Fibroblast of skin of right biceps (primary cell): ENCODE measurements at regions not wholly inside any gene's neighbourhood (a gene's known extent, or its start where the extent isn't known, plus 50 kb on each side); places are given as distances from the start of the nearest gene placed in this dataset.
"Not testable (repeated sequence)": the region's sequence is repeated elsewhere in the genome, so short reads cannot be mapped to it uniquely, and the experiment has no call there.

Experiments
- DNase-seq: peaks from one replicate; pipeline ENCODE4 v3.0.0-alpha.2; 2013

- no peak for DNase-seq
Measured at GRCh38 chr7:152956006-152956405, 196.5 kb downstream of the ACTR3B start.

GRCh38 chr7:152959610-152960009 lies 200.1 kb downstream of the ACTR3B start:
- DNase-seq, result no peak

GRCh38 chr7:152961796-152962195 lies 202.2 kb downstream of the ACTR3B start:
- not testable (repeated sequence) for DNase-seq

GRCh38 chr7:152966189-152966588 lies 206.6 kb downstream of the ACTR3B start:
- DNase-seq, result no peak

GRCh38 chr7:152967958-152968357 lies 208.4 kb downstream of the ACTR3B start:
- no peak for DNase-seq

GRCh38 chr7:152968514-152968913 lies 209.0 kb downstream of the ACTR3B start:
- DNase-seq, result no peak

- DNase-seq, result no peak
Measured at GRCh38 chr7:152969335-152969734, 209.8 kb downstream of the ACTR3B start.

- DNase-seq, result no peak
Measured at GRCh38 chr7:152969839-152970238, 210.3 kb downstream of the ACTR3B start.

- no peak for DNase-seq
Measured at GRCh38 chr7:152970481-152970880, 210.9 kb downstream of the ACTR3B start.

- DNase-seq, result no peak
Measured at GRCh38 chr7:152974577-152974976, 215.0 kb downstream of the ACTR3B start.

- DNase-seq, result no peak
Measured at GRCh38 chr7:152975076-152975475, 215.5 kb downstream of the ACTR3B start.

GRCh38 chr7:152979376-152979775 lies 219.8 kb downstream of the ACTR3B start:
- DNase-seq, result no peak

- no peak for DNase-seq
Measured at GRCh38 chr7:152984421-152984820, 224.9 kb downstream of the ACTR3B start.

- no peak for DNase-seq
Measured at GRCh38 chr7:152986376-152986775, 226.8 kb downstream of the ACTR3B start.

- DNase-seq, result peak; percentile 7
Measured at GRCh38 chr7:152987656-152988055, 228.1 kb downstream of the ACTR3B start.

- DNase-seq, result peak; percentile 7
Measured at GRCh38 chr7:152989889-152990380, 230.4 kb downstream of the ACTR3B start.

GRCh38 chr7:152998420-152998819 lies 238.9 kb downstream of the ACTR3B start:
- no peak for DNase-seq

- no peak for DNase-seq
Measured at GRCh38 chr7:153002115-153002514, 242.6 kb downstream of the ACTR3B start.

- DNase-seq, result no peak
Measured at GRCh38 chr7:153002572-153002971, 243.0 kb downstream of the ACTR3B start.

GRCh38 chr7:153004341-153004740 lies 244.8 kb downstream of the ACTR3B start:
- DNase-seq, result no peak

GRCh38 chr7:153005750-153006435 lies 246.3 kb downstream of the ACTR3B start:
- DNase-seq, result no peak

GRCh38 chr7:153006452-153006851 lies 246.9 kb downstream of the ACTR3B start:
- DNase-seq, result no peak

GRCh38 chr7:153006911-153007310 lies 247.4 kb downstream of the ACTR3B start:
- DNase-seq, result no peak

- DNase-seq, result no peak
Measured at GRCh38 chr7:153010416-153010815, 250.9 kb downstream of the ACTR3B start.

GRCh38 chr7:153012203-153012602 lies 252.7 kb downstream of the ACTR3B start:
- no peak for DNase-seq
